Activated CD8-positive, alpha-beta memory T cell treated with anti-CD3 and anti-CD28 coated beads, Interleukin-2, amount 10 ng/mL, durations not matched to agents 7 days and 5 days (primary cell): ENCODE measurements at regions not wholly inside any gene's neighbourhood (a gene's known extent, or its start where the extent isn't known, plus 50 kb on each side); places are given as distances from the start of the nearest gene placed in this dataset.

ENCODE experiments used
- ATAC-seq: fragments of 150-1000 bp; cut with Tn5 transposase; one replicate; pipeline ENCODE4 v1.10.0; 2021; ENCODE audit warnings: moderate library complexity
- CTCF ChIA-PET: fragments of 350-600 bp; sonication (Branson Sonifier 250); formaldehyde crosslinking; loops from one replicate; lab custom pipeline; 2021; ENCODE audit warnings: antibody characterized with exemption; lab: Charles Lee
- DNase-seq: peaks from one replicate; pipeline ENCODE4 v3.0.0-alpha.2; 2020
- H3K27ac Mint-ChIP-seq: one replicate; pipeline ENCODE4 v1.8.0; 2021; ENCODE audit warnings: mild to moderate bottlenecking, mixed read lengths
- H3K27me3 Mint-ChIP-seq: one replicate; pipeline ENCODE4 v1.8.0; 2021; ENCODE audit warnings: mixed read lengths
- H3K36me3 Mint-ChIP-seq: one replicate; pipeline ENCODE4 v1.8.0; 2021; ENCODE audit warnings: mild to moderate bottlenecking, mixed read lengths
- H3K4me1 Mint-ChIP-seq: one replicate; pipeline ENCODE4 v1.8.0; 2021; ENCODE audit warnings: mixed read lengths
- H3K4me3 Mint-ChIP-seq: one replicate; pipeline ENCODE4 v1.8.0; 2021; ENCODE audit warnings: mild to moderate bottlenecking, moderate library complexity, mixed read lengths
- H3K9me3 Mint-ChIP-seq: one replicate; pipeline ENCODE4 v1.8.0; 2022; ENCODE audit warnings: low read depth, mixed read lengths

GRCh38 chr7:13169356-13169755, 481.9 kb downstream of the ARL4A start:
- Mint-ChIP-seq H3K9me3 (no peaks in the 10 kb centered on the region), H3K27ac (no peak overlapping the region), H3K4me1 (no peaks in the 10 kb centered on the region), H3K36me3 (no peaks in the 10 kb centered on the region), H3K27me3 (peaks cover 19% of the 10 kb centered on the region), H3K4me3 (no peak overlapping the region)
- ATAC-seq (no peak), DNase-seq (no peak)
- CTCF ChIA-PET = no interaction called here

DNA sequence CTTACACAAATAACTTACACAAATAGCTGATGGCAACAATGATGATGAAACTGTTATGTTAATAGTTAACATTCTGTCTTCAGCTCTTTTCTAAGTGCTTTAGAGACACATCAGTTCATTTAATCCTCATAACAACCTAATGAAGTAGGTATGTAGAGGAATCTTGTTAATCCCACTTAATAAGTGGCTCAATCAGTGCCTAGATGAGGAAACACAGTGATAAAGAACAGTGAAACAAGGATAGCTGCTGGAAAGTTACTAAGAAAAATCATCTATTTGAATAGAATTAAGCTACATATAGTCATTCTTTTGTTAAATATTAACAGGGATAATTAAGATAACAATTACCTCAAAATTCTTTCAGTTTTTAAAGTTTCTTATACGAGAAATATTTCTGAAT, 487.6 kb downstream of the ARL4A start:
- Mint-ChIP-seq H3K4me3 (no peak overlapping the region), H3K27me3 (peaks cover 6% of the 10 kb centered on the region), H3K27ac (no peak overlapping the region), H3K4me1 (no peaks in the 10 kb centered on the region), H3K9me3 (no peaks in the 10 kb centered on the region), H3K36me3 (no peaks in the 10 kb centered on the region)
- DNase-seq = no peak
- CTCF ChIA-PET = no interaction called here
- no peak for ATAC-seq

- H3K9me3 Mint-ChIP-seq = no peaks in the 10 kb centered on the region
- H3K36me3 Mint-ChIP-seq = no peaks in the 10 kb centered on the region
- H3K27ac Mint-ChIP-seq = no peak overlapping the region
- no peak for ATAC-seq
- H3K4me3 Mint-ChIP-seq = no peak overlapping the region
- DNase-seq = no peak
- no peaks in the 10 kb centered on the region for H3K4me1 Mint-ChIP-seq
- CTCF ChIA-PET = no interaction called here
- peaks cover 13% of the 10 kb centered on the region for H3K27me3 Mint-ChIP-seq
These were observed 491.7 kb downstream of the ARL4A start for GRCh38 chr7:13179011-13179582.

DNA sequence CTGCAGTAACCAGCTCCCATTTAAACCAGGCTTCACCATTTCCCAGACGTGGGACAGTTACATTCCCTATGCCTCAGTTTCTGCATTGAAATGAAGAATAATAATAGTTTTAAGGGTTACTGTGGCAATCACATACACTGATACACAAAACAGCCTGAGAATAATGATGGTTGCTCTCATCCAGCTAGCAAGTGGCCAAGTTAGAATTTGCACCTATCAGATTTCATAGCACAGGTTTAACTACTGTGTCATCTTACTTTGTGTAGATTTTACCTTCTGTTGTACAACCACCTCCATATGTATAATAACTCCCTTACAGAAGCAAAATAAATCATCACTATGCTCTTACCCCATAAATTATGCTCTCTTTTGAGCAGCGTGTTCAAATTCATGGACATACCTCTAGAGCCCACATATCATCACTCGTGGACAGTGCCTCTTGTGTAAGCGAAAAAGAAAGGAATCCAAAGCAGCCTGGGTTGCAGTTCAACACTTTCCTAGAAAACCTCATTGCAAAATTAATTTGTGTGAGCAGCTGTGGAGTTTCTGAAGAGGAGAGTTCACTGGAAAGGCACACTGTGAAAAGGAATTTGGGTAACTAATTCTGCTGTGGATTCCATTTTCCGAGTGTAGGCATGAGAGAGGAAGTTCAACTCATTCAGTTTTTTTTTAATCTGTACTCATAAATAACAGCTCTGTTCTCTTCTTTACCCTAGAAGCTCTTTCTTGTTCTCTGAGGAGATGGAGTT, 492.5 kb downstream of the ARL4A start:
- DNase-seq = no peak
- no peaks in the 10 kb centered on the region for H3K4me1 Mint-ChIP-seq
- H3K9me3 Mint-ChIP-seq = no peaks in the 10 kb centered on the region
- CTCF ChIA-PET = no interaction called here
- no peaks in the 10 kb centered on the region for H3K36me3 Mint-ChIP-seq
- H3K27me3 Mint-ChIP-seq = peaks cover 9% of the 10 kb centered on the region
- H3K27ac Mint-ChIP-seq = no peak overlapping the region
- ATAC-seq = no peak
- no peak overlapping the region for H3K4me3 Mint-ChIP-seq

- DNase-seq = no peak
- no peak overlapping the region for H3K4me3 Mint-ChIP-seq
- no peak for ATAC-seq
- no peaks in the 10 kb centered on the region for H3K4me1 Mint-ChIP-seq
- H3K9me3 Mint-ChIP-seq = no peaks in the 10 kb centered on the region
- no peaks in the 10 kb centered on the region for H3K36me3 Mint-ChIP-seq
- CTCF ChIA-PET = no interaction called here
- H3K27ac Mint-ChIP-seq = no peak overlapping the region
- H3K27me3 Mint-ChIP-seq = peaks cover 9% of the 10 kb centered on the region
These were observed 493.8 kb downstream of the ARL4A start for GRCh38 chr7:13181216-13181615.

- no peaks in the 10 kb centered on the region for H3K9me3 Mint-ChIP-seq
- H3K27ac Mint-ChIP-seq = no peak overlapping the region
- DNase-seq = no peak
- no peak for ATAC-seq
- H3K36me3 Mint-ChIP-seq = no peaks in the 10 kb centered on the region
- no peak overlapping the region for H3K4me3 Mint-ChIP-seq
- CTCF ChIA-PET = no interaction called here
- no peaks in the 10 kb centered on the region for H3K4me1 Mint-ChIP-seq
- peaks cover 7% of the 10 kb centered on the region for H3K27me3 Mint-ChIP-seq
These were observed 497.7 kb downstream of the ARL4A start for GRCh38 chr7:13185139-13185538.

DNA sequence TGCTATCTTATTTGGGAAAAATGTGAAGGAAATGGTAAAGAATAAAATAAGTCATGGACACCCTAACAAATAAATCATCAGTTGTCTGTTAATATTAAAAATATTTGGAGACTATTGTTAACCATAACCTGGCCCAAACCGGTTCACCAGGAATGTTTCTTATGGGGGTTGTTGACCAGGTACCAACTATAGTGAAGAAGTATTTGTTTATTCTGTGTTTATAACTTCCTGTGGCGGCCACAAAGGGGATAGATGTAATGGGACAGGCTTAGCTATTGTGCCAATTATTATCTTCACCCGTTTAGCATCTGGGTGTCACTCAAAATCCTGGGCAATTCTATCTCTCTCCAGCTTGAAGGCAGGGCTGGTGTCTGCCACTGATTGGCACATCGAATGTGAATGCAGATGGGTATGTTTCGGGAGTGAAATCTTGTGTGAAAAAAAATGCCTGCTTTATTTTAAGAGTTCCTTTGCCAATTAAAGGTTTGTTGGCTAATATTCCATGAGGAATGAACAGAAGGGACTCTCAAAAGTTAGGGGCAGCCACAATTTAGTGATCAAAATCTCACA, 500.9 kb downstream of the ARL4A start:
- Mint-ChIP-seq H3K27me3 (peaks cover 7% of the 10 kb centered on the region), H3K9me3 (no peaks in the 10 kb centered on the region), H3K27ac (no peak overlapping the region), H3K4me1 (no peaks in the 10 kb centered on the region), H3K36me3 (no peaks in the 10 kb centered on the region), H3K4me3 (no peak overlapping the region)
- CTCF ChIA-PET = no interaction called here
- DNase-seq (no peak), ATAC-seq (no peak)

GRCh38 chr7:13188922-13189321, 501.5 kb downstream of the ARL4A start:
- CTCF ChIA-PET = no interaction called here
- H3K4me1 Mint-ChIP-seq = no peaks in the 10 kb centered on the region
- peaks cover 7% of the 10 kb centered on the region for H3K27me3 Mint-ChIP-seq
- no peak for ATAC-seq
- H3K4me3 Mint-ChIP-seq = no peak overlapping the region
- H3K36me3 Mint-ChIP-seq = no peaks in the 10 kb centered on the region
- DNase-seq = no peak
- H3K9me3 Mint-ChIP-seq = no peaks in the 10 kb centered on the region
- no peak overlapping the region for H3K27ac Mint-ChIP-seq

GRCh38 chr7:13189668-13190067, 502.2 kb downstream of the ARL4A start:
- no peak for DNase-seq
- no peaks in the 10 kb centered on the region for H3K9me3 Mint-ChIP-seq
- CTCF ChIA-PET = no interaction called here

GRCh38 chr7:13197501-13197900, 510.1 kb downstream of the ARL4A start:
- peaks cover 4% of the 10 kb centered on the region for H3K4me1 Mint-ChIP-seq
- H3K9me3 Mint-ChIP-seq = no peaks in the 10 kb centered on the region
- peaks cover 6% of the 10 kb centered on the region for H3K27me3 Mint-ChIP-seq
- H3K4me3 Mint-ChIP-seq = no peak overlapping the region
- H3K27ac Mint-ChIP-seq = no peak overlapping the region
- CTCF ChIA-PET = no interaction called here
- ATAC-seq (no peak), DNase-seq (no peak)
- no peaks in the 10 kb centered on the region for H3K36me3 Mint-ChIP-seq

More at GRCh38 chr7:13189668-13190067, 502.2 kb downstream of the ARL4A start:
- no peak for ATAC-seq
- Mint-ChIP-seq H3K4me1 (no peaks in the 10 kb centered on the region), H3K36me3 (no peaks in the 10 kb centered on the region), H3K4me3 (no peak overlapping the region), H3K27me3 (peaks cover 7% of the 10 kb centered on the region), H3K27ac (no peak overlapping the region)

GRCh38 chr7:13198036-13198435, 510.6 kb downstream of the ARL4A start:
- Mint-ChIP-seq H3K4me1 (peaks cover 4% of the 10 kb centered on the region), H3K27me3 (peaks cover 5% of the 10 kb centered on the region), H3K4me3 (no peak overlapping the region), H3K9me3 (no peaks in the 10 kb centered on the region), H3K27ac (no peak overlapping the region), H3K36me3 (no peaks in the 10 kb centered on the region)
- no peak for DNase-seq
- ATAC-seq = no peak
- CTCF ChIA-PET = no interaction called here

- Mint-ChIP-seq H3K27me3 (peaks cover 3% of the 10 kb centered on the region), H3K9me3 (no peaks in the 10 kb centered on the region), H3K36me3 (no peaks in the 10 kb centered on the region), H3K4me3 (no peak overlapping the region), H3K4me1 (peaks cover 4% of the 10 kb centered on the region), H3K27ac (no peak overlapping the region)
- no peak for ATAC-seq
- DNase-seq = no peak
- CTCF ChIA-PET = no interaction called here
These were observed 511.3 kb downstream of the ARL4A start for GRCh38 chr7:13198727-13199126.

DNA sequence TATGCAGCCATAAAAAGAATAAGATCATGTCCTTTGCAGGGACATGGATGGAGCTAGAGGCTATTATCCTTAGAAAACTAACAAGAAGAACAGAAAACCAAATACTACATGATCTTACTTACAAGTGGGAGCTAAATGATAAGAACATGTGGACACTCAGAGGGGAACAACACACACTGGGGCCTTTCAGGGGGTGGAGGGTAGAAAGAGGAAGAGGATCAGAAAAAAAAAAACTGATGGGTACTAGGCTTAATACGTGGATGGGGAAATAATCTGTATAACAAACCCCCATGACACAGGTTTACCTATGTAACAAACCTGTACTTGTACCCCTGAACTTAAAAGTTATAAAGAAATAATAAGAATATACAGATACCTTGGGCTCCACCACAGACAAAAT, 514.2 kb downstream of the ARL4A start:
- Mint-ChIP-seq H3K4me3 (no peak overlapping the region), H3K27ac (no peak overlapping the region), H3K27me3 (peaks cover 4% of the 10 kb centered on the region), H3K9me3 (no peaks in the 10 kb centered on the region), H3K4me1 (peaks cover 4% of the 10 kb centered on the region), H3K36me3 (no peaks in the 10 kb centered on the region)
- ATAC-seq = no peak
- CTCF ChIA-PET = interaction anchor here (1.0 kb wide), 1 partner anchor 515 kb away, joined by 3 read pairs; the partner anchor contains the start of gene ARL4A
- DNase-seq = no peak

- Mint-ChIP-seq H3K9me3 (no peaks in the 10 kb centered on the region), H3K27me3 (no peaks in the 10 kb centered on the region), H3K27ac (no peak overlapping the region), H3K36me3 (no peaks in the 10 kb centered on the region), H3K4me3 (no peak overlapping the region), H3K4me1 (no peaks in the 10 kb centered on the region)
- CTCF ChIA-PET = no interaction called here
- DNase-seq = no peak
- ATAC-seq = no peak
These were observed 530.3 kb downstream of the ARL4A start for GRCh38 chr7:13217768-13218167.
